Uterus (tissue), 2 donors: ENCODE measurements at regions not wholly inside any gene's neighbourhood (a gene's known extent, or its start where the extent isn't known, plus 50 kb on each side); places are given as distances from the start of the nearest gene placed in this dataset.

Experiments
- CTCF ChIP-seq, 4 experiments: fragments of 200-600 bp in 2 of 4; fragments of 450-650 bp in 2 of 4; sonication (generic) in 2 of 4; IDR thresholded peaks; one replicate each; pipeline ENCODE4 v1.5.1; 2016 to 2019; ENCODE audit warnings: antibody characterized with exemption in 4 of 4, mild to moderate bottlenecking in 2 of 4, moderate library complexity in 1 of 4
- POLR2A ChIP-seq, 2 donors: fragments of 450-650 bp; IDR thresholded peaks; one replicate each; pipeline ENCODE4 v1.6.1; 2016; ENCODE audit warnings: antibody characterized with exemption in 2 of 2, mild to moderate bottlenecking in 1 of 2, moderate library complexity in 1 of 2

GRCh38 chr10:94199565-94199964 lies 163.2 kb downstream of the NOC3L start:
- TF ChIP-seq CTCF (IDR thresholded peaks at IDR 0.05) (no peak), POLR2A (IDR thresholded peaks at IDR 0.05) (no peak)
